HG03108 (cell line): ENCODE measurements at regions not wholly inside any gene's neighbourhood (a gene's known extent, or its start where the extent isn't known, plus 50 kb on each side); places are given as distances from the start of the nearest gene placed in this dataset.
"Not testable (repeated sequence)": the region's sequence is repeated elsewhere in the genome, so short reads cannot be mapped to it uniquely, and the experiment has no call there.

ENCODE experiments used
- ATAC-seq: cut with Tn5 transposase; IDR thresholded peaks from one replicate; pipeline ENCODE4 v1.9.1; 2021; ENCODE audit warnings: moderate library complexity; ENCODE audit not compliant: unreplicated experiment

DNA sequence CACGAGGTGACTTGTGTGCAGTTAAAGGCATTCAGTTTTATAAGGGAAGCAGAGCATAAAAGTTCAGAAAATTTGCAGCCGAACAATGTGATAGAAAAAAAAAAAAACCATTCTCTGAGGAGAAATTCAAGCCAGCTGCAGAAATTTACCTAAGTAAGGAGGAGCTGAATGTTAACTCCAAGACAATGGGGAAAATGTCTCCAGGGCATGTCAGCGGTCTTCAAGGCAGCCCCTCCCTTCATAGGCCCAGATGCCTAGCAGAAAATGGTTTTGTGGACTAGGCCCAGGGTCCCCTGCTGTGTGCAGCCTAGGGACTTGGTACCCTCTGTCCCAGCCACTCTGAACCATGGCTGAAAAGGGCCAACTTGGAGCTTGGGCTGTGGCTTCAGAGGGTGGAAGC is 1764.0 kb downstream of the C4orf33 start:
- ATAC-seq: no peak

GRCh38 chr4:130896920-130897319 is 1801.0 kb downstream of the C4orf33 start:
- ATAC-seq: no peak

- ATAC-seq: no peak
Observed at GRCh38 chr4:130901321-130901720, 1805.4 kb downstream of the C4orf33 start.

DNA sequence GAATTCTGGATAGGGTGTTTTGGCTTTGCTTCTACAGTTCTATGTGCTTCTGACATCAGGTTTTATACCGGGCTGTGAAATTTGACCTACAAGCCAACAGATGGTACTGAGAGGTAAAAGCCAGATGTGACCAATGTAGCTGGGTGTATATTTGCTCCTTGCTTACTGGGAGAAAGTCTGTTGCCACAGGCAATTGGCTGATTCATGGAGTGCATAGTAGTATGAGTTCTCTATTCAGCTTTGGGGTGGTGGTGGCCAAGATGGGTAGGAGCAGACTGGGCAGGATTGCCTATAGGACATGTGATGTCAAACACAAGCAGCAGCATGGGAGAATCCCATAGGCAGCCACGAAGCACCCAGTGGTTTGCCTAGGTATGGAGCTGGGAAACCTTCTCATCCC is 1827.0 kb downstream of the C4orf33 start:
- no peak for ATAC-seq

GRCh38 chr4:130955520-130955919 is 1859.6 kb downstream of the C4orf33 start:
- no peak for ATAC-seq

DNA sequence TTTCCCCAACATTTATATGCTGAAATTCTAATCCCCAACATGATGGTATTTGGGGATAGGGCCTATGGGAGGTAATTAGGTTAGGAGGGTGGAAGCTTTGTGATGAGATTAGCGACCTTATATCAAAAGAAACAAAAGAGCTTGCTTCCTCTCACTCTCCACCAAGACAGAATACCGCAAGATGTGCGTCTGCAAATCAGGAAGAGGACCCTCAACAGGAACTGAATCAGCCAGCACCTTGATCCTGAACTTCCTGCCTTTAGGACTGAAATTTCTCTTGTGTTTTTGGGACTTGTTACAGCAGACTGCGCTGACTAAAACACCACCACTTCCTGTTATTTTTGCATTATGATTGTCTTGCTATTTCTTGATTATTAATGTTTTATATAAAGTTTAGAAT is 1889.4 kb downstream of the C4orf33 start:
- ATAC-seq: no peak

GRCh38 chr4:130995988-130996387 is 1900.0 kb downstream of the C4orf33 start:
- no peak for ATAC-seq

DNA sequence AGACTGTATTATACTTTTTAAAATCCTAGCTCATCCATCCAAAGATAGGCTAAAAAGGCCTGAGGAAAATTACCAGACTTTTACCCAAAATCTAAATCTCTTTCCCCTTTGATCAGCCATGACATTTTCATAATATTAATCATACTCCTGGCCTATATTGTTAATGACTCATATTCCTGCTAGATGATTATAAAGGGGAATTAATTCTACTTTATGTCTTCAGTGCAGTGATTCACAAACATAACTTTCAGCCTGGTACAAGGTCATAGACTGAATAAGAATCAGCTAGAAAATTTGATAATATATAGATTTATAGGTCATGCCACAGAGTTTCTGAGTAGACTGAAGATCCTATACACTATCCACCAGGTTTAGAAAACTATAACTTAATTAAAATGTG is 1905.4 kb downstream of the C4orf33 start:
- no peak for ATAC-seq

DNA sequence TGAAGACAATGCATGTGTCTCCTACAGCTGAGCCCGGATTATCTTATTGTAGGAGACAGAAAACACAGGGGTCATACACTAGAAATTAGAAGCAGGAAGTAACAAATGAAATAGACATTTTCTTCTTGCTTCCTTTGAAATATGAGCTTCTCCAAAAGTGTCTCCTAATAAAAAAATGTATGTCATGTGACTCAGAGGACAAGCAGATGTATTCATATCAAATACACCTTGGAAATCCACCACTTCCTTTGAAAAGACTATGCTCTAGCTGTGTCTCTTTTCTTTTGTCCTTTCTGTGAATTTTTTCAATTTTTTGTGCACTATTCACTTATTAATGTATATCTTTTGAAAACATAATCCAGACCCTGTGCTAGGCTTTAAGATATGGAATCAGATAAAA is 1906.2 kb downstream of the C4orf33 start:
- ATAC-seq: no peak

DNA sequence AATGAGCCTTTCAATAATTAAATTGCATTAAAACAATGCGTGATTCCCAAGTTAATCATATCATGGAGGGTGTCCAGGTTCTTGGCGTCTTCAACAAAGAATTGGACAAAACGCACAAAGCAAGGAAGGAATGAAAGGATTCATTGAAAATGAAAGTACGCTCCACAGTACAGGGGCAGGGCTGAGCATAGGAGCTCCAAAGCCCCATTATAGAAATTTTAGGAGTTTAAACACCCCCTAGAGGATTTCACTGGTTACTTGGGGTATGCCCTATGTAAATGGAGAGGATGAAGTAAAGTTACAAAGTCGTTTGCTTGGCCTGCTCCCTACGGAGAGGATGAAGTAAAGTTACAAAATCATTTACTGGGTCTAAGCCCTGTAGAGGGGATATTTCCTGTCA is 1910.4 kb downstream of the C4orf33 start:
- ATAC-seq: no peak

DNA sequence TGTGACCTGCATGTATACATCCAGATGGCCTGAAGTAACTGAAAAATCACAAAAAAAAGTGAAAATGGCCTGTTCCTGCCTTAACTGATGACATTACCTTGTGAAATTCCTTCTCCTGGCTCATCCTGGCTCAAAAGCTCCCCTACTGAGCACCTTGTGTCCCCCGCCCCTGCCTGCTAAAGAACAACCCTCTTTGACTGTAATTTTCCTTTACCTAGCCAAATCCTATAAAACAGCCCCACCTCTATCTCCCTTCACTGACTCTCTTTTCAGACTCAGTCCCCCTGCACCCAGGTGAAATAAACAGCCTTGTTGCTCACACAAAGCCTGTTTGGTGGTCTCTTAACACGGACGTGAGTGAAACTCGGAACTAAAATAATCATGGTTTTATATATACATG is 1916.0 kb downstream of the C4orf33 start:
- not testable (repeated sequence) for ATAC-seq

DNA sequence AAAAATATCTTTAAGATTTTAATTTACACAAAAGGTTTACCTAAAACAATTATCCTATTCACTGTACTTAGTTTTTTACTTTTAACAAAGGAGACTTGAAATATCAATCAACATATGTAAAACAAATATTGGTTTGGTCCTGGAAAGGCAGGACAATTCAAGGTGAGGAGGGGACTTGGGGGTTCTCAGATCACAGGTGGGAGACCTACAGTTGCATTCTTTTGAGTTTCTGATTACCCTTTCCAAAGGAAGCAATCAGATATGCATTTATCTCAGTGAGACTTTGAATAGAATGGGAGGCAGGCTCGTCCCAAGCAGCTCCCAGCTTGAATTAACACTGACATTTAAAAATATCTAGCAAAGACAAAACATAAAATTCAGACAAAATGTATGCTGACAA is 1917.3 kb downstream of the C4orf33 start:
- ATAC-seq: no peak

DNA sequence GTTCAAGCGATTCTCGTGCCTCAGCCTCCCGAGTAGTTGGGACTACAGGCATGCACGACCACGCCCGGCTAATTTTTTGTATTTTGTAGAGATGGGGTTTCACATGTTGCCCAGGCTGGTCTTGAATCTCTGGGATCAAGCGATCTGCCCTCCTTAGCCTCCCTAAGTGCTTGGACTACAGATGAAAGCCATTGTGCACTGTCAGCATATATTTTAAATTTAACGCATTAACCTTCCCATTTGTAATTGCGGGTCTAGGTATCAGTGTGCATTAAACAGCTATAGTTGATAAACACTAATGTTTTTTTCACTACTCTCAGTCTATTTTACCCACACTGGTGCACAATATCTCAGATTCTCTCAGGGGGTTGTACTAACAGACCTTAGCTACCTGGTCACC is 1930.8 kb downstream of the C4orf33 start:
- no peak for ATAC-seq

DNA sequence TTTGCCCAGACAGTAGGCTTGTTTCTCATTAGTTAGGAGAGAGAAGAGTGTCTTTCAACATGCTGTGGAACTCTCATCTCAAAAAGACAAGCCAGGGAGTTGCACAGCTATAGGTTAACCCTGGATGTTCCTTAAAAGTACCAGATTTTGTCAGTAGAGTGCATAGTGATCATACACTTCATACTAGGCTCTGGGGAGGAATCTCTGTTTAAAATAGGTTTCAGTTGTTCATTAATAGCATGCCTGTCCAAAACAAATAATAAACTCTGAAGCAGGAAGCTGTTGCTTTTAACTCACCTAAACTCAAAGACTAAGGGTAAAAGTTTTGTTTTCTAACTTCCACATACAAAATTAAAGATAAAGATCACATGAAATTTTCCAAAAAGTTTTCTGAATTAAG is 1948.4 kb downstream of the C4orf33 start:
- no peak for ATAC-seq

- no peak for ATAC-seq
Observed at GRCh38 chr4:131046821-131047220, 1950.9 kb downstream of the C4orf33 start.

GRCh38 chr4:131052646-131053045 is 1956.7 kb downstream of the C4orf33 start:
- ATAC-seq: no peak

- no peak for ATAC-seq
Observed at GRCh38 chr4:131054489-131055019, 1958.6 kb downstream of the C4orf33 start.

- no peak for ATAC-seq
Observed at GRCh38 chr4:131061734-131062133, 1965.8 kb downstream of the C4orf33 start.

GRCh38 chr4:131063878-131064277 is 1967.9 kb downstream of the C4orf33 start:
- ATAC-seq: no peak

- ATAC-seq: no peak
Observed at GRCh38 chr4:131081069-131081468, 1985.1 kb downstream of the C4orf33 start.

DNA sequence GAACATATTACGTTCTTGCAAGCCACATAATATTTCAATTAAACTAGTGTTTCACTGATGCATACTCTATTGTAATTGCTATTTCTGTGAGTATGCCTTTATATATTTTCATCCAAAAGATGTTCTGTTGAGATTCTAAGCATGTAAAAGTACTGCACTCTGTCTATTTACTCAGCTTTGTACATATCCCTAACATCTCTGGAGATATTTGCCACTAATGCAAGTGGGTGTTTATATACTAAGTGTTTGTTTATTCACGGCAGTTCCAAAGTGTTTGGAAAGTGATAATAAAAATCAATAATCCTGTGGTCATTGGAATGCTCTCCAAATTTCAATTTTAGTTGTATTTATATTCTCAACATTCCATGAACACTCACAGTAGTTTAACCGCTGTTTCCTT is 1989.0 kb downstream of the C4orf33 start:
- no peak for ATAC-seq

DNA sequence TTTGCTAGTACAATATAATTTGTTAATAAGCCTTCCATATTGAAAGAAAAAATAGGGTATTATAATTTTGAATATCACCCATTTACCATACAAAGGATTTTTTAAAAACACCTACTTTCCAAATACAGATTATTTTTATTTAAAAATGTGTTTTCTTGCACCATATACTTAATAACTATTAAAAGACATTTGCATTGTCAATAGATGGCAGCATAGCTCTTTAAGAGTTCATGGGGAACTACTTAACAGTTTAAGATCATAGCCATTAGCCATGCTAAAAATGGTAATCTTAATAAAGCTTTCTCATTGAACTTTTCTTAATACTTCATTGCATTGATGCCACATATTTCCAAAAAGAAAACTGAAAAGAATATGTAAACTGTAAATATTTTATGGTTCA is 1995.9 kb downstream of the C4orf33 start:
- no peak for ATAC-seq

DNA sequence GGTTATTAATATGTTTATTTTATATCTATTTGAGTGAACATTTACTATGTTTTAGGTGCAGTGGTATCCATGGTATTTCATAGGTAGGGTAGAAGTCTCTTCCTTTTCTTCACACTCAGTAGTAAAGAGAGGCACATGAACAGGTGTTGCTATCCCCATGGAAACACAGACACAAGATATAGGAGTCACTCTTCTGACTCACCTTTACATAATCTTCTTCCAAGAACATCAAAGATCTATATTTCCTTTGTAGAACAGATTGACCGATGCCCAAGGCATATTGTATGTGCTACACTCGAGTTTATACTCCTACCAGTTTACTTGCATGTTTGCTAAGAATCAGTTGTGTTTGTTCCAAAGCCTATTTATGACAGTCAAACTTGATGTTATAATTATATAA is 1997.4 kb downstream of the C4orf33 start:
- no peak for ATAC-seq

DNA sequence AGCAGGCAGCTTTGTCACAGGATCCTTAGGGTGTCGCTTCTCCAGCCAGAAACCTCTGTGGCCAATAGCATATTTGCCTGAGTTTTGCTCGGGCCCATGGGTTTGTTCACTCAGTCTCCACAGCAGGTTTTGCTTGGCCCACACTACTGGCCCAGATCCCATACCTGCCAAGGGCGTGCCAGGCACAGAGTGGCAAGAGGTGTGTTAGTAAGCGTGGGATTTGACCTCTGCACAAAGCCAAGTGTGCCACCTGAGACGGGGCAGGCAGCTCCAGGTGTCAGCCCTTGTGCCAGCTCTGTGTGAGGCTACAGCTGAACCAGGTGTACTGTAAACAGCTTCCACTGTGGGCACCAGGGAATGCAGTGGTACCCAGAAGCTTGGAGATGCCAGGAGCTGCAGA is 2003.0 kb downstream of the C4orf33 start:
- ATAC-seq: no peak
